HepG2 (cell line): ENCODE measurements at regions not wholly inside any gene's neighbourhood (a gene's known extent, or its start where the extent isn't known, plus 50 kb on each side); places are given as distances from the start of the nearest gene placed in this dataset.
A peak's percentile ranks its signal among the peaks of the same experiment; 100 is the strongest.

Source experiments
- ATAC-seq: fragments of 200-7000 bp; cut with Tn5 transposase; 3 replicates; pipeline ENCODE4 v1.9.1; 2020; ENCODE audit warnings: mild to moderate bottlenecking, moderate library complexity
- BruUV-seq: library from RNA; stranded (reverse); fragments of 400-500 nt; replicated peaks from 2 replicates; lab custom pipeline; 2021; lab: Mats Ljungman, UMichigan
- CTCF ChIA-PET: fragments of 300-600 bp; formaldehyde crosslinking; extraction: SDS; loops from one replicate; lab custom pipeline; 2021; ENCODE audit warnings: low total read pairs, inconsistent platforms, low intra/inter-chr PET ratio; lab: Yijun Ruan, JAX
- POLR2A ChIA-PET: fragments of 350-600 bp; sonication (Branson Sonifier 250); formaldehyde crosslinking; loops from one replicate; lab custom pipeline; 2020; ENCODE audit warnings: antibody characterized with exemption, inconsistent platforms; lab: Yijun Ruan, JAX
- DNase-seq: peaks from one replicate; pipeline ENCODE4 v3.0.0-alpha.2; 2015; ENCODE audit warnings: low spot score
- FAIRE-seq: peaks from 3 replicates; lab custom pipeline; 2011; peaks lifted over from hg19 to GRCh38; lab: Jason Lieb, UNC
- H2AFZ ChIP-seq: one replicate; pipeline ENCODE4 v1.6.1; 2011; ENCODE audit warnings: low read length, inconsistent platforms
- H3K27ac ChIP-seq: fragments of 300-600 bp; 3 replicates; pipeline ENCODE4 v1.8.0; 2011; ENCODE audit warnings: mixed run types, mild to moderate bottlenecking, mixed read lengths, low read length, inconsistent platforms; ENCODE audit not compliant: insufficient read depth; ENCODE audit errors: extremely low read length
- H3K27me3 ChIP-seq, 2 experiments: fragments of 200-600 bp in 1 of 2; 2 replicates in 1 of 2; 3 replicates in 1 of 2; pipeline versions ENCODE4 v1.6.0 to v1.8.0; 2011; ENCODE audit warnings: low read length in 2 of 2, mild to moderate bottlenecking in 2 of 2, moderate library complexity in 2 of 2, inconsistent platforms in 1 of 2; ENCODE audit not compliant: insufficient read depth in 2 of 2, control insufficient read depth in 1 of 2
- H3K36me3 ChIP-seq, 2 experiments: fragments of 200-600 bp in 1 of 2; replicated peaks in 1 of 2; 2 replicates in 1 of 2; 3 replicates in 1 of 2; pipeline versions ENCODE4 v1.5.1 to v1.8.0; 2011; ENCODE audit warnings: low read length in 2 of 2, inconsistent platforms in 1 of 2; ENCODE audit not compliant: insufficient read depth in 2 of 2, control insufficient read depth in 1 of 2
- H3K4me1 ChIP-seq: 2 replicates; pipeline ENCODE4 v1.5.1; 2012; ENCODE audit warnings: low read length, inconsistent platforms; ENCODE audit not compliant: insufficient read depth
- H3K4me2 ChIP-seq: 2 replicates; pipeline ENCODE4 v1.6.0; 2011; ENCODE audit warnings: low read depth, low read length, inconsistent platforms
- H3K4me3 ChIP-seq, 3 experiments: fragments of 200-600 bp in 1 of 3; sonication (generic), shearing (Covaris generic) in 1 of 3; replicated peaks in 1 of 3; 2 replicates each; pipeline ENCODE4 v1.5.1; 2011 to 2016; ENCODE audit warnings: low read length in 3 of 3, inconsistent platforms in 2 of 3, low read depth in 2 of 3, mild to moderate bottlenecking in 2 of 3, control low read depth in 1 of 3, mixed read lengths in 1 of 3; ENCODE audit not compliant: insufficient read depth in 1 of 3
- H3K79me2 ChIP-seq: one replicate; pipeline ENCODE4 v1.6.1; 2011; ENCODE audit warnings: low read length, inconsistent platforms; ENCODE audit not compliant: insufficient read depth
- H3K9ac ChIP-seq: 2 replicates; pipeline ENCODE4 v1.6.0; 2011; ENCODE audit warnings: mild to moderate bottlenecking, low read depth, low read length, inconsistent platforms; ENCODE audit not compliant: insufficient read depth
- H3K9me3 ChIP-seq: 2 replicates; pipeline ENCODE4 v1.5.1; 2012; ENCODE audit warnings: mild to moderate bottlenecking, low read length
- H4K20me1 ChIP-seq: 2 replicates; pipeline ENCODE4 v1.6.0; 2011; ENCODE audit warnings: inconsistent platforms, mild to moderate bottlenecking, low read length, moderate library complexity; ENCODE audit not compliant: insufficient read depth
- AGO2 ChIP-seq: fragments of 200-400 bp; formaldehyde crosslinking; optimal IDR thresholded peaks from 2 replicates; pipeline ENCODE3; 2017; ENCODE audit warnings: mild to moderate bottlenecking, low read depth, low read length, moderate library complexity
- AKAP8 ChIP-seq: sonication (generic); formaldehyde crosslinking; IDR thresholded peaks from 2 replicates; pipeline ENCODE4 v1.5.1; 2020; ENCODE audit warnings: mild to moderate bottlenecking, missing genetic modification reagents
- ATM ChIP-seq: fragments of 450-650 bp; IDR thresholded peaks from 2 replicates; pipeline ENCODE4 v1.7.1; 2017; ENCODE audit warnings: mild to moderate bottlenecking, borderline replicate concordance
- BRD4 ChIP-seq: sonication (generic); formaldehyde crosslinking; IDR thresholded peaks from 2 replicates; pipeline ENCODE4 v1.4.0; 2020; ENCODE audit warnings: missing genetic modification reagents
- EP300 ChIP-seq, 3 experiments: sonication (generic) in 1 of 3; formaldehyde crosslinking in 1 of 3; IDR thresholded peaks; 2 replicates each; pipeline versions ENCODE4 v1.5.1 to v1.6.1; 2011 to 2020; ENCODE audit warnings: low read depth in 2 of 3, low read length in 2 of 3, borderline replicate concordance in 1 of 3, improper control_type of control experiment in 1 of 3, mild to moderate bottlenecking in 1 of 3, missing genetic modification reagents in 1 of 3, moderate library complexity in 1 of 3
- GLI4 ChIP-seq: sonication (generic); formaldehyde crosslinking; IDR thresholded peaks from 2 replicates; pipeline ENCODE4 v1.5.1; 2020; ENCODE audit warnings: missing genetic modification reagents, mild to moderate bottlenecking, moderate library complexity, borderline replicate concordance
- HNF4A ChIP-seq: sonication (generic); formaldehyde crosslinking; IDR thresholded peaks from 2 replicates; pipeline ENCODE4 v1.4.0; 2020; ENCODE audit warnings: missing genetic modification reagents
- HNRNPL ChIP-seq: fragments of 200-400 bp; formaldehyde crosslinking; IDR thresholded peaks from 2 replicates; pipeline ENCODE4 v1.6.1; 2017; ENCODE audit warnings: mild to moderate bottlenecking, low read depth, low read length
- ISL2 ChIP-seq: sonication (generic); formaldehyde crosslinking; IDR thresholded peaks from 2 replicates; pipeline ENCODE4 v1.5.0; 2020; ENCODE audit warnings: missing genetic modification reagents
- KAT2B ChIP-seq: fragments of 150-350 bp; IDR thresholded peaks from 2 replicates; pipeline ENCODE4 v1.6.1; 2014; ENCODE audit warnings: low read depth, low read length, borderline replicate concordance
- PRDM15 ChIP-seq: sonication (generic); formaldehyde crosslinking; IDR thresholded peaks from 2 replicates; pipeline ENCODE4 v1.4.0; 2020; ENCODE audit warnings: missing genetic modification reagents
- TAF1 ChIP-seq: sonication (generic); formaldehyde crosslinking; IDR thresholded peaks from 2 replicates; pipeline ENCODE4 v1.4.0; 2020; ENCODE audit warnings: missing genetic modification reagents
- TERF1 ChIP-seq: sonication (generic); formaldehyde crosslinking; IDR thresholded peaks from 2 replicates; pipeline ENCODE4 v1.8.0; 2022; ENCODE audit warnings: mild to moderate bottlenecking, missing genetic modification reagents, moderate library complexity
- ZC3H13 ChIP-seq: sonication (generic); formaldehyde crosslinking; IDR thresholded peaks from 2 replicates; pipeline ENCODE4 v1.8.1; 2023; ENCODE audit warnings: mild to moderate bottlenecking, missing genetic modification reagents, moderate library complexity
- ZNF329 ChIP-seq: sonication (generic); formaldehyde crosslinking; IDR thresholded peaks from 2 replicates; pipeline ENCODE4 v1.9.0; 2021; ENCODE audit warnings: low read depth, mild to moderate bottlenecking, missing genetic modification reagents
- ZNF543 ChIP-seq: sonication (generic); formaldehyde crosslinking; IDR thresholded peaks from 2 replicates; pipeline ENCODE4 v1.4.0; 2020; ENCODE audit warnings: mild to moderate bottlenecking, missing genetic modification reagents
- WGBS: methylation state at CpG from one replicate; pipeline ENCODE4 v1.1.6; 2017; ENCODE audit warnings: low lambda C conversion rate; 5-methylcytosine and 5-hydroxymethylcytosine counted together
- in situ Hi-C: cut with HindIII; loops from 2 replicates; pipeline ENCODE4 v1.10.0; 2017; ENCODE audit warnings: low pct_unique_long_range_greater_than_20kb; ENCODE audit not compliant: extremely low pct_ligation_motif_present
- intact Hi-C: fragments of 100-400 bp; cut with micrococcal nuclease; formaldehyde crosslinking; loops from one replicate; pipeline ENCODE4 v1.10.0; 2022; ENCODE audit not compliant: unreplicated experiment

GRCh38 chr6:96735332-96735731 lies 101.9 kb downstream of the GPR63 start:
- no peak overlapping the region for H3K4me2 ChIP-seq
- H3K4me3 ChIP-seq = no peak overlapping the region
- WGBS = under 1% methylated on average over 3 of the region's 3 CpGs
- H3K4me1 ChIP-seq = no peaks in the 10 kb centered on the region
- TF ChIP-seq KAT2B (peak; percentile 86), ISL2 (CRISPR knock-in tag) (no peak), TERF1 (CRISPR knock-in tag) (no peak), GLI4 (CRISPR knock-in tag) (no peak), ZNF543 (CRISPR knock-in tag) (no peak)
- no peaks in the 10 kb centered on the region for H3K79me2 ChIP-seq
- FAIRE-seq (no peak), ATAC-seq (no peak), DNase-seq (no peak)
- in situ Hi-C loops = no loop called here
- no peaks in the 10 kb centered on the region for H4K20me1 ChIP-seq
- intact Hi-C loops = no loop called here
- H3K9ac ChIP-seq = no peak overlapping the region
- no peak overlapping the region for H3K27ac ChIP-seq
- ChIA-PET CTCF (no interaction called here), POLR2A (no interaction called here)
- no peaks in the 10 kb centered on the region for H3K9me3 ChIP-seq
- H2AFZ ChIP-seq = no peak overlapping the region
- BruUV-seq = no TSS peak
- no peaks in the 10 kb centered on the region for H3K36me3 ChIP-seq
- no peaks in the 10 kb centered on the region for H3K27me3 ChIP-seq

- CTCF ChIA-PET = no interaction called here
- TF ChIP-seq HNRNPL (no peak), ZC3H13 (CRISPR knock-in tag) (no peak), PRDM15 (CRISPR knock-in tag) (no peak), ZNF329 (CRISPR knock-in tag) (no peak), ATM (no peak), BRD4 (CRISPR knock-in tag) (no peak), AGO2 (no peak), AKAP8 (CRISPR knock-in tag) (no peak), EP300 (IDR thresholded peaks at IDR 0.05; ENCODE audit: low read depth in 2 of 2, low read length in 2 of 2) (no peak), EP300 (CRISPR knock-in tag; IDR thresholded peaks at IDR 0.05; ENCODE audit: borderline replicate concordance) (no peak), HNF4A (CRISPR knock-in tag) (no peak), TAF1 (CRISPR knock-in tag) (no peak)
These were observed 110.1 kb downstream of the GPR63 start for GRCh38 chr6:96727144-96727543.

More at GRCh38 chr6:96727144-96727543, 110.1 kb downstream of the GPR63 start:
- no peaks in the 10 kb centered on the region for H4K20me1 ChIP-seq
- no peaks in the 10 kb centered on the region for H3K36me3 ChIP-seq
- DNase-seq = no peak
- BruUV-seq = no TSS peak
- POLR2A ChIA-PET = no interaction called here
- H3K9me3 ChIP-seq = no peaks in the 10 kb centered on the region
- H3K4me2 ChIP-seq = no peak overlapping the region
- no peaks in the 10 kb centered on the region for H3K4me1 ChIP-seq
- H3K4me3 ChIP-seq = no peak overlapping the region
- intact Hi-C loops = no loop called here
- ATAC-seq = no peak
- FAIRE-seq = no peak
- no peak overlapping the region for H3K9ac ChIP-seq
- no peak overlapping the region for H2AFZ ChIP-seq
- no peaks in the 10 kb centered on the region; a peak in 1 of 5 replicates for H3K27me3 ChIP-seq
- in situ Hi-C loops = no loop called here
- H3K27ac ChIP-seq = no peak overlapping the region
- H3K79me2 ChIP-seq = no peaks in the 10 kb centered on the region
